K562 (cell line): ENCODE measurements at regions not wholly inside any gene's neighbourhood (a gene's known extent, or its start where the extent isn't known, plus 50 kb on each side); places are given as distances from the start of the nearest gene placed in this dataset.

Experiments
- ARHGAP35 ChIP-seq: fragments of 450-650 bp; IDR thresholded peaks from 2 replicates; pipeline ENCODE4 v1.6.1; 2018; ENCODE audit not compliant: partially characterized antibody
- CSDE1 ChIP-seq, 2 experiments: fragments of 450-650 bp; IDR thresholded peaks; 2 replicates each; pipeline ENCODE4 v1.6.1; 2016; ENCODE audit warnings: mild to moderate bottlenecking in 1 of 2
- ILF3 ChIP-seq: fragments of 450-650 bp; IDR thresholded peaks from 2 replicates; pipeline ENCODE4 v1.6.1; 2018; ENCODE audit warnings: antibody characterized with exemption, mild to moderate bottlenecking, moderate library complexity, borderline replicate concordance
- MAFG ChIP-seq: fragments of 450-650 bp; conservative IDR thresholded peaks from 2 replicates; pipeline ENCODE4 v1.6.1; 2016; ENCODE audit warnings: missing genetic modification characterization, missing compliant biosample characterization
- POLR2A ChIP-seq: fragments of 450-650 bp; conservative IDR thresholded peaks from 2 replicates; pipeline ENCODE4 v1.6.1; 2016
- RCOR1 ChIP-seq, 2 experiments: IDR thresholded peaks; 2 replicates each; pipeline ENCODE4 v1.6.1; 2012; ENCODE audit warnings: low read depth in 2 of 2, low read length in 2 of 2, borderline replicate concordance in 1 of 2, improper control_type of control experiment in 1 of 2
- TAF1 ChIP-seq: IDR thresholded peaks from 2 replicates; pipeline ENCODE4 v1.6.1; 2011; ENCODE audit warnings: mild to moderate bottlenecking, low read length, moderate library complexity; ENCODE audit not compliant: insufficient read depth, control insufficient read depth, severe bottlenecking; ENCODE audit errors: extremely low read depth
- TCF7L2 ChIP-seq: fragments of 150-350 bp; IDR thresholded peaks from 2 replicates; pipeline ENCODE4 v1.6.1; 2016; ENCODE audit warnings: low read depth, mild to moderate bottlenecking, low read length, moderate library complexity
- TFE3 ChIP-seq: fragments of 450-650 bp; formaldehyde crosslinking; IDR thresholded peaks from 2 replicates; pipeline ENCODE4 v1.4.0; 2020; ENCODE audit warnings: mild to moderate bottlenecking, mixed read lengths
- ZNF133 ChIP-seq: fragments of 250-450 bp; sonication (Bioruptor Pico); IDR thresholded peaks from 2 replicates; pipeline ENCODE4 v1.4.0; 2020; ENCODE audit warnings: mild to moderate bottlenecking
- ZNF143 ChIP-seq: sonication (generic); formaldehyde crosslinking; IDR thresholded peaks from 2 replicates; pipeline ENCODE4 v1.9.0; 2022; ENCODE audit warnings: mild to moderate bottlenecking, missing genetic modification reagents
- ZNF280A ChIP-seq: fragments of 450-650 bp; IDR thresholded peaks from 2 replicates; pipeline ENCODE4 v1.6.1; 2018; ENCODE audit warnings: mild to moderate bottlenecking, low read depth; ENCODE audit not compliant: partially characterized antibody
- TF ChIP-seq, protein P1 (sequence below), 3 experiments: IDR thresholded peaks in 2 of 3; conservative IDR thresholded peaks in 1 of 3; 2 replicates each; pipeline ENCODE4 v1.5.1; 2011 to 2012; ENCODE audit warnings: low read length in 3 of 3, mild to moderate bottlenecking in 3 of 3, control low read depth in 2 of 3, improper control_type of control experiment in 1 of 3, inconsistent platforms in 1 of 3, low read depth in 1 of 3, mixed read lengths in 1 of 3, moderate library complexity in 1 of 3; ENCODE audit not compliant: insufficient read depth in 2 of 3

DNA sequence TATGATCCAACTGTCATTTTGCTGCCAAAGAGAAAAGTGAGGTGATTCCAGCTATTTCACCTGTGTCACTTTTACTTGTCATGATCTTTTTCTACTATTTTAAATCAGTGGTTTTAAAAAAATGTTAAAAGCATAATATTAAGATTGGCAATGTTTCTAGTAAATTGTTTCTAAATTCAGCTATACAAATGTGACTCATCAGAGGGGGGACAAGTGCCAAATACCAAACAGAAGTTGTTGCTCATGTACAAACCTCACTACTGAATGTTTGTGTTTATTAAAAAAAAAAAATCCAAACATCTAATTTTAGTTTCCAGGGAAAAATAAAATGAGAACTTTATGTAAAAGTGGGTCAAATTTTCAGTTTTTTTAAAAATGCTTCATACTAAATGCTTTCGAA is 346.2 kb upstream of the SNX7 start:
- TF ChIP-seq, protein P1, sequence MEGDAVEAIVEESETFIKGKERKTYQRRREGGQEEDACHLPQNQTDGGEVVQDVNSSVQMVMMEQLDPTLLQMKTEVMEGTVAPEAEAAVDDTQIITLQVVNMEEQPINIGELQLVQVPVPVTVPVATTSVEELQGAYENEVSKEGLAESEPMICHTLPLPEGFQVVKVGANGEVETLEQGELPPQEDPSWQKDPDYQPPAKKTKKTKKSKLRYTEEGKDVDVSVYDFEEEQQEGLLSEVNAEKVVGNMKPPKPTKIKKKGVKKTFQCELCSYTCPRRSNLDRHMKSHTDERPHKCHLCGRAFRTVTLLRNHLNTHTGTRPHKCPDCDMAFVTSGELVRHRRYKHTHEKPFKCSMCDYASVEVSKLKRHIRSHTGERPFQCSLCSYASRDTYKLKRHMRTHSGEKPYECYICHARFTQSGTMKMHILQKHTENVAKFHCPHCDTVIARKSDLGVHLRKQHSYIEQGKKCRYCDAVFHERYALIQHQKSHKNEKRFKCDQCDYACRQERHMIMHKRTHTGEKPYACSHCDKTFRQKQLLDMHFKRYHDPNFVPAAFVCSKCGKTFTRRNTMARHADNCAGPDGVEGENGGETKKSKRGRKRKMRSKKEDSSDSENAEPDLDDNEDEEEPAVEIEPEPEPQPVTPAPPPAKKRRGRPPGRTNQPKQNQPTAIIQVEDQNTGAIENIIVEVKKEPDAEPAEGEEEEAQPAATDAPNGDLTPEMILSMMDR (IDR thresholded peaks at IDR 0.05 in 2 of 3, conservative IDR thresholded peaks at IDR 0.05 in 1 of 3; ENCODE audit: insufficient read depth in 2 of 3, low read depth in 1 of 3, low read length in 3 of 3) = no peak
- TF ChIP-seq RCOR1 (IDR thresholded peaks at IDR 0.05; ENCODE audit: borderline replicate concordance in 1 of 2, low read depth in 2 of 2, low read length in 2 of 2) = no peak
- TF ChIP-seq CSDE1 (IDR thresholded peaks at IDR 0.05) = no peak
- no peak for TF ChIP-seq ZNF143 (CRISPR knock-in tag)
- TF ChIP-seq ZNF280A = no peak
- no peak for TF ChIP-seq MAFG (tag)
- TF ChIP-seq ZNF133 (CRISPR knock-in tag) = no peak
- no peak for TF ChIP-seq TFE3
- TF ChIP-seq ILF3 = no peak
- TF ChIP-seq POLR2A = no peak
- no peak for TF ChIP-seq ARHGAP35
- TF ChIP-seq TAF1 = no peak
- no peak for TF ChIP-seq TCF7L2
